Loucy (cell line): ENCODE measurements at regions not wholly inside any gene's neighbourhood (a gene's known extent, or its start where the extent isn't known, plus 50 kb on each side); places are given as distances from the start of the nearest gene placed in this dataset.

ENCODE experiments used
- CTCF ChIP-seq: fragments of 200-600 bp; sonication (generic); conservative IDR thresholded peaks from 2 replicates; pipeline ENCODE4 v1.5.1; 2014; ENCODE audit warnings: mild to moderate bottlenecking, antibody characterized with exemption, low read length
- EZH2phosphoT487 ChIP-seq: fragments of 200-600 bp; IDR thresholded peaks from 2 replicates; pipeline ENCODE4 v1.6.1; 2018; ENCODE audit warnings: antibody characterized with exemption, mild to moderate bottlenecking, moderate library complexity, borderline replicate concordance

DNA sequence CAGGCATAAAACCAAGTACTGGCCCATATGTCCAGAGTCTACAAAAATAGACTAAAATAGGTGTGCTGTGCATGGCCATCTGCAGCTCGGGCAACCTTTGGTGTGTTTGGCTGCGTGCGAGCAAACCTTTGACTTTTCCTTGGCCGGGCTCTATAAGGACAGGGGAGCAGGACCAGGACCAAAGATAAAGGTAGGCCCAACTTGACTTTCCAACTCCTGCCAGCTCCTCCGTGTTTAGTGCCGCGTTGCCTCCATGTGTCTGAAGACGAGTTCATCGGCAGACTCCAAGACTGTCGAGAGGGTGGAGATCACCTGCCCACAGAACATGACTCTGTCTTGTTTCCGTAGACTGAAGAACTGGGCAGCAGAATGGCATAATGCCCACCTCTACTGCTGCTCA, 375.5 kb downstream of the IRS2 start:
- TF ChIP-seq CTCF, result no peak
- no peak for TF ChIP-seq EZH2phosphoT487
